ENCODE measurements at regions not wholly inside any gene's neighbourhood (a gene's known extent, or its start where the extent isn't known, plus 50 kb on each side); places are given as distances from the start of the nearest gene placed in this dataset.

DNA sequence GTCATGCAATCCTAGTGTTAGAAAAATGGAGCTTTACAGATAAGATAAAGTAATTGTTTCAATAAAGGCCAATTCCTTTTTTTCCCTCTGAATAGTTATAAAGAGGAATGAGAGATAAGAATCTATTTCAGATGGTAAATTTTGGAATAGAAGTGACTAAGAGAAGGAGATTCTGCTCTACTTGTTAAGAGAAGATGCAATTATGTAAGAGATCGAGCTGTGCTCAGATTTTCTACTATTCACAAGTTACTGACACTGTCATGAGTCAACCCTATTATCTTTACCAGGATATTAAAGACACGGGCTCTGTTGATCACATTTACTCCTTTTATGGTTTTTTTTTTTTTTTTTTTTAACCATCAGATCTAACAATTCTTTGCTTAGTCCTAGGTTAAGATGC, 511.3 kb downstream of the ARL4A start:
- TF ChIP-seq EP300 (IDR thresholded peaks at IDR 0.05) (no peak), POLR2AphosphoS5 (IDR thresholded peaks at IDR 0.05) (no peak), POLR2A (IDR thresholded peaks at IDR 0.05) (no peak), CTCF (IDR thresholded peaks at IDR 0.05) (no peak)
- Histone ChIP-seq H3K36me3 (no peaks in the 10 kb centered on the region), H3K27me3 (no peaks in the 10 kb centered on the region), H3K27ac (no peak overlapping the region), H3K9me3 (no peaks in the 10 kb centered on the region), H3K4me1 (no peaks in the 10 kb centered on the region), H3K4me3 (no peak overlapping the region)
- 72 to 78% methylated on average over 2 of the region's 2 CpGs for WGBS, 2 donors (ENCODE audit: low coverage in 1 of 2)
- no peak for ATAC-seq

GRCh38 chr7:13201628-13202027, 514.2 kb downstream of the ARL4A start:
- no peak for TF ChIP-seq CTCF (IDR thresholded peaks at IDR 0.05)
- no peak for TF ChIP-seq POLR2A (IDR thresholded peaks at IDR 0.05)
- no peak for TF ChIP-seq POLR2AphosphoS5 (IDR thresholded peaks at IDR 0.05)
- TF ChIP-seq EP300 (IDR thresholded peaks at IDR 0.05) = no peak
- no peak for ATAC-seq
- H3K9me3 ChIP-seq = no peaks in the 10 kb centered on the region
- no peak overlapping the region for H3K4me3 ChIP-seq
- no peaks in the 10 kb centered on the region for H3K36me3 ChIP-seq
- H3K4me1 ChIP-seq = no peaks in the 10 kb centered on the region
- H3K27ac ChIP-seq = no peak overlapping the region
- 55 to 80% methylated on average over 1 of the region's 1 CpG for WGBS, 2 donors (ENCODE audit: low coverage in 1 of 2)
- no peaks in the 10 kb centered on the region for H3K27me3 ChIP-seq

GRCh38 chr7:13217768-13218167, 530.3 kb downstream of the ARL4A start:
- ATAC-seq = no peak
- no peak for TF ChIP-seq CTCF (IDR thresholded peaks at IDR 0.05)
- TF ChIP-seq POLR2AphosphoS5 (IDR thresholded peaks at IDR 0.05) = no peak

GRCh38 chr7:13225068-13225467, 537.6 kb downstream of the ARL4A start:
- 93 to 100% methylated on average over 1 of the region's 1 CpG for WGBS, 2 donors (ENCODE audit: low coverage in 1 of 2)
- Histone ChIP-seq H3K36me3 (no peaks in the 10 kb centered on the region), H3K27me3 (no peaks in the 10 kb centered on the region), H3K27ac (no peak overlapping the region), H3K4me1 (no peaks in the 10 kb centered on the region), H3K4me3 (no peak overlapping the region), H3K9me3 (no peaks in the 10 kb centered on the region)
- no peak for ATAC-seq
- no peak for TF ChIP-seq CTCF (IDR thresholded peaks at IDR 0.05)
- no peak for TF ChIP-seq EP300 (IDR thresholded peaks at IDR 0.05)
- no peak for TF ChIP-seq POLR2A (IDR thresholded peaks at IDR 0.05)
- TF ChIP-seq POLR2AphosphoS5 (IDR thresholded peaks at IDR 0.05) = no peak

More at GRCh38 chr7:13217768-13218167, 530.3 kb downstream of the ARL4A start:
- peak overlapping the region in 2 of 4 donors; percentile 22 to 25 for H3K27ac ChIP-seq
- peaks cover 0 to 17% (median 5%) of the 10 kb centered on the region in 3 donors for H3K4me1 ChIP-seq
- no peaks in the 10 kb centered on the region for H3K36me3 ChIP-seq
- WGBS, 2 donors (ENCODE audit: low coverage in 1 of 2) = 6% methylated on average over 1 of the region's 1 CpG
- H3K9me3 ChIP-seq = no peaks in the 10 kb centered on the region
- no peak overlapping the region for H3K4me3 ChIP-seq
- no peaks in the 10 kb centered on the region for H3K27me3 ChIP-seq

GRCh38 chr7:13226385-13226784, 539.0 kb downstream of the ARL4A start:
- ATAC-seq = no peak
- H3K4me3 ChIP-seq = no peak overlapping the region
- H3K27ac ChIP-seq = no peak overlapping the region
- H3K36me3 ChIP-seq = no peaks in the 10 kb centered on the region
- H3K27me3 ChIP-seq = no peaks in the 10 kb centered on the region
- TF ChIP-seq POLR2A (IDR thresholded peaks at IDR 0.05) (no peak), POLR2AphosphoS5 (IDR thresholded peaks at IDR 0.05) (no peak), EP300 (IDR thresholded peaks at IDR 0.05) (no peak), CTCF (IDR thresholded peaks at IDR 0.05) (no peak)
- 74 to 82% methylated on average over 4 of the region's 4 CpGs for WGBS, 2 donors (ENCODE audit: low coverage in 1 of 2)
- no peaks in the 10 kb centered on the region for H3K9me3 ChIP-seq
- H3K4me1 ChIP-seq = no peaks in the 10 kb centered on the region
